HUES64 (cell line): ENCODE measurements at regions not wholly inside any gene's neighbourhood (a gene's known extent, or its start where the extent isn't known, plus 50 kb on each side); places are given as distances from the start of the nearest gene placed in this dataset.
"Not testable (repeated sequence)": the region's sequence is repeated elsewhere in the genome, so short reads cannot be mapped to it uniquely, and the experiment has no call there.

Experiments
- H3K27ac ChIP-seq: 2 replicates; pipeline ENCODE4 v1.7.0; 2013; ENCODE audit warnings: low read depth, low read length, inconsistent platforms
- H3K27me3 ChIP-seq: 2 replicates; pipeline ENCODE4 v1.6.1; 2013; ENCODE audit warnings: mild to moderate bottlenecking, low read length; ENCODE audit not compliant: insufficient read depth
- H3K36me3 ChIP-seq: 2 replicates; pipeline ENCODE4 v1.6.1; 2013; ENCODE audit warnings: mild to moderate bottlenecking, low read length; ENCODE audit not compliant: insufficient read depth
- H3K4me1 ChIP-seq: 2 replicates; pipeline ENCODE4 v1.6.1; 2013; ENCODE audit warnings: mild to moderate bottlenecking, low read length, moderate library complexity; ENCODE audit not compliant: insufficient read depth
- H3K4me3 ChIP-seq: 2 replicates; pipeline ENCODE4 v1.5.1; 2013; ENCODE audit warnings: mild to moderate bottlenecking, low read length, moderate library complexity
- H3K9ac ChIP-seq: 2 replicates; pipeline ENCODE4 v1.6.1; 2013; ENCODE audit warnings: mild to moderate bottlenecking, low read depth, low read length
- H3K9me3 ChIP-seq: 2 replicates; pipeline ENCODE4 v1.6.1; 2013; ENCODE audit warnings: low read depth, low read length; ENCODE audit not compliant: insufficient read depth
- WGBS: fragments of 150-250, 120-280 bp; methylation state at CpG from one replicate; pipeline ENCODE4 v1.1.7; 2013; ENCODE audit warnings: missing lambda C conversion rate; 5-methylcytosine and 5-hydroxymethylcytosine counted together

DNA sequence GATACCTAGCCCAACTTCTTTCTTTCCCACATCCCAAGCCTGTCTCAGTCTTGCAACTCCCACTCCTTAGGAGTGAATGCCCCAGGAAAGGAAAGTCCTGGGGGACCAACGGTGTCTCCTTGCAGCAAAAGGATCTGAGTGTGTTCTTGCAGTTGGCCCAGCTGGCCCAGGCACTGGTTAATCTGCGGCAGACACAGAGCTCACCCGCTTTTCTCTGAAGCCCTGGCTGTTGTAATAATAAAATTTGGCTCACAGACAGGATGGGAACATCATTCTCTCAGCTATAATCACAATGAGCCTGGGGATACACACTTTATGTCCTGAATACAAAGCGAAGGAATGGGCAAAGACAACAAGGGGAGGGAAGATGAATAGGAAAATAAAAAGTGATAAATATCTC lies 185.6 kb upstream of the ADRA1D start:
- Histone ChIP-seq H3K27me3 (no peaks in the 10 kb centered on the region), H3K36me3 (no peaks in the 10 kb centered on the region), H3K4me3 (no peak overlapping the region), H3K9ac (no peak overlapping the region), H3K4me1 (peaks cover 6% of the 10 kb centered on the region), H3K27ac (no peak overlapping the region), H3K9me3 (no peaks in the 10 kb centered on the region)
- WGBS = 93% methylated on average over 4 of the region's 4 CpGs

DNA sequence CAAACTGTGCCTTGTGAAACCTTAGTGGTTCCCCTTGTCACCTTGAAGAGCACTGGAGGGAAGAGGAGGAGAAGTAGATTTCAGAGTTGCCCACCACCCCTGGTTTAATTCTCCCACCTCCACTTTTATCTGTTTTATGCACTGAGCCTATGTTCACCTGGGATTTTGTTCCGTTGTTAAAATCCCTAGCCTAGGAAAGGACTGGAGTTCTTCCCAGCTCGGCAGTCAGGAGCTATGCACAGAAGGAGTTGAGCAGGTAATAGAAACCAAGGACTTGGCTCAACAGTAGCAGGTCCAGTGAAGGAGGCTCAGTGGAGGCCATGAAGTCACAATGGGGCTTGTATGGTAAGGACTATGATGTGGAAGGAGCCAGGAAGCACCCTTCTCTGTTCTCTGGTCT lies 182.4 kb upstream of the ADRA1D start:
- Histone ChIP-seq H3K27ac (no peak overlapping the region), H3K9me3 (no peaks in the 10 kb centered on the region), H3K4me1 (no peaks in the 10 kb centered on the region), H3K27me3 (no peaks in the 10 kb centered on the region), H3K9ac (no peak overlapping the region), H3K36me3 (no peaks in the 10 kb centered on the region), H3K4me3 (no peak overlapping the region)
- 96% methylated on average over 2 of the region's 2 CpGs for WGBS

DNA sequence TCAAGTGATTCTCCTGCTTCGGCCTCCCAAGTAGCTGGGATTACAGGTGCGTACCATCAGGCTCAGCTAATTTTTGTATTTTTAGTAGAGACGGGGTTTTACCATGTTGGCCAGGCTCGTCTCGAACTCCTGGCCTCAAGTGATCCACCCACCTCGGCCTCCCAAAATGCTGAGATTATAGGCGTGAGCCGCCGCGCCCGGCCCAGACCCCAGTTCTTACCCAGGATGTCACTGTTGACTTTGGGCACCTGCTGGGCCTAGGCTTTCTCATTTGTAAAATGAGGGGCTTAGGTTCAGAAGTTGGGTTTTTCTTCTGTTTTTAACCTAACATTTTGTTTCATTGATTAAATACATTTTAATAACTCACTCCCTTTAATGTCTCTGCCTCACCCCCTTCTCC lies 181.7 kb upstream of the ADRA1D start:
- WGBS = 95% methylated on average over 11 of the region's 11 CpGs
- H3K4me3 ChIP-seq, H3K27me3 ChIP-seq, H3K4me1 ChIP-seq, H3K27ac ChIP-seq, H3K9me3 ChIP-seq, H3K36me3 ChIP-seq, H3K9ac ChIP-seq: not testable (repeated sequence)

DNA sequence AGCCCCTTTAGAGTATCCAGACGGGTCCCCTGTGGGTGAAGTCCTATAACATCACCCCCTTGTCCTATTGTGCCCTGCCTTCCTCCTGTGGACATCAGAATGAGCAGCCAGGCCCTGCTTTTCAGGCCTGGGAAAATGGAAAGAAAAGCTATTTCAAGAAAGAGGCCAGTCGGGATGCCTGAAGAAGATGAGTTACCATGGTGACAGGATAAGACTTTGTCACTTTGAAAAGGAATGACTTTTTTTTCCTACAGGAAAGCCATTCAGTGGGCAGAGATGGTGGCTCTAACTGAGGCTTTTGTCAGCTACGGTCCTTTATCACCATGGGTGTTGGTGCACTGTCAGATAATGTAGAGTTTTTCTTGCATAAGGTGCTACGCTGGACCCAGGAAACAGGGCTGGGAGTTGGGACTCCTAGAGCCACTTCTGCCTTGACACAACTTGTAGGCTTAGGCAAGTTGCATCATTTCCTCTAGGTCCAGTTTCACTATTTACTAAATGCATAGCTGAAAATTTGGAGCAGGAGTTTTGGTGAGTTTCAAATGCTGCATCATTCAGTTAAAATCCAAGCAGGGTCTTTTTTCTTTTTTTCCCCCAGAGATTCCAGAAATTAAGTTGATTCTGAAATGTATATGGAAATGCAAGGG lies 179.0 kb upstream of the ADRA1D start:
- WGBS = 85% methylated on average over 4 of the region's 4 CpGs

DNA sequence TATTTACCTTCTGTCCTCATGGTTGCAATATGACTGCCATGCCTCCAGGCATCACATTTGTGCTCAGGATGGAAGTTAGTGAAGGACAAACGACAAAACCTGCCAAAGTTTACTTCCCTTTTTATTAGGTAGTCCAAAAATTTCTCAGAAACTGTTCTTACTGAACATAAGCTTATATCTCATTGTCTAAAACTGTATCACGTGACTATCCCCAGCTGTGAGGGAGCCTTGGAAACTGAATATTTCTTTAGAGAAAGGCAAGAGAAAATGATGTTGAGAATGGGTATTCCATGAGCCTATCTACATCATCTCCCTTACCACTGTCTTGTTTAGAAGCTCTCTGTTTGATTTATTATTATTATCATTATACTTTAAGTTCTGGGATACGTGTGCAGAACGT lies 169.1 kb upstream of the ADRA1D start:
- no peak overlapping the region for H3K4me3 ChIP-seq
- H3K9me3 ChIP-seq = peaks cover 4% of the 10 kb centered on the region; the same call in 1 of the 2 replicates
- 83% methylated on average over 4 of the region's 4 CpGs for WGBS
- H3K36me3 ChIP-seq = no peaks in the 10 kb centered on the region
- H3K4me1 ChIP-seq = no peaks in the 10 kb centered on the region
- no peak overlapping the region for H3K9ac ChIP-seq
- H3K27ac ChIP-seq = no peak overlapping the region
- no peaks in the 10 kb centered on the region for H3K27me3 ChIP-seq

More for the DNA sequence above, 179.0 kb upstream of the ADRA1D start:
- H3K9me3 ChIP-seq = no peaks in the 10 kb centered on the region
- no peak overlapping the region for H3K27ac ChIP-seq
- H3K4me1 ChIP-seq = no peaks in the 10 kb centered on the region
- no peak overlapping the region for H3K4me3 ChIP-seq
- H3K36me3 ChIP-seq = no peaks in the 10 kb centered on the region
- no peaks in the 10 kb centered on the region for H3K27me3 ChIP-seq
- H3K9ac ChIP-seq = no peak overlapping the region

DNA sequence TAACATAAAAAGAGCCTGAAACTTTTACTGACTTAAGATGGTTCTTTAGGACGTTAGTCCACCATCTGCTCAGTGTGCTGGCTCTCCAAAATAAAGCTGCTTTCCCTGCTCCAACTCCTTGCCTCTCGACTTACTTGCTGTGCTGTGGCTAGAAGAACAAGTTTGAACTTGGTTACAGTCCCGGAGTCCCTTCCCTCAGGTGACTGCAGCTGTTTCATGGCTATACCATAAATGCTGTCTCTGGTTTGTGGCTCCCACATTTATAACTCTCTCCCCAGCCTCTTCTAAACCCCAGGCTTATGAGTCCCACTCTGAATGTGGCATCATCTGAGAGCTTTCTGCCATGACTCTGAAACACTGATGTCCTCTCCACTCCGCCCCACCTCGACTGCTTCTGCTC lies 166.2 kb upstream of the ADRA1D start:
- no peak overlapping the region for H3K9ac ChIP-seq
- H3K27me3 ChIP-seq = no peaks in the 10 kb centered on the region
- H3K9me3 ChIP-seq = peaks cover 4% of the 10 kb centered on the region; the same call in 1 of the 2 replicates
- H3K4me3 ChIP-seq = no peak overlapping the region
- H3K4me1 ChIP-seq = no peaks in the 10 kb centered on the region
- no peak overlapping the region for H3K27ac ChIP-seq
- no peaks in the 10 kb centered on the region for H3K36me3 ChIP-seq
- WGBS = 88% methylated on average over 5 of the region's 5 CpGs

DNA sequence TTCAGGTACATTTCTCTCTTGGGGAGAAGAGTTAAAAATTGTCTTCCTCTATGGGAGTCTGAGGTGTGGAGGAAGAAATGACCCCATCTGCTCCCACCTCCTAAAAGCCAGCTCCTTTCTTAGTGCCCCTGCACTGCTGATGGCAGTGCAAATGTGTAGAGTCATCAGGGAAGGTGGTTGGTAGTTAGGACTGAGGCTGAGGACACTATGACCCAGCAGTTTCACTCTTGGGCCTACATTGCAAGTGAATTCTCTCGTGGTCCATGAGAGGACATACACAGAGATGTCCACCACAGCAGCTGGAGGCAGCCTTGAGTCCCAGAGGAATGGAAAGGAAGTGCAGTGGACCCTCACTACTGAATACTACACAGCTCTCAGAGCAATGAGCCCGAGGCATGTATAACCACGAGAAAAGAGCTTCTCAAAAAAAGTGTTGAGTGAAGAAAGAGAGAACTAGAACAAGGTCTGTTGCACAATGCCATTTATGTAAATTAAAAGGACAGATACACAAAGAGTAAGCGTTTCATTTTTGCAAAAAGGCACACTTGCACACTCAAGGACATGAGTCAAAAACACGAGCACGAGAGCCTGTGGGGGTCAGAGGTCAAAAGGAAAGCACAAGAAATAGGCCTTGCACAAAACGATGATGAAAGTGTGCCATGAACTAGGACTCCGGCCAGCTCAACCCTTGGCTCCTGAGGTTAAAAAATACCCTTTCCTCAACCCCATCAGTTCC lies 164.4 kb upstream of the ADRA1D start:
- Histone ChIP-seq H3K27ac (no peak overlapping the region), H3K4me1 (no peaks in the 10 kb centered on the region), H3K9ac (no peak overlapping the region), H3K4me3 (no peak overlapping the region), H3K36me3 (no peaks in the 10 kb centered on the region), H3K27me3 (no peaks in the 10 kb centered on the region), H3K9me3 (peaks cover 4% of the 10 kb centered on the region; the same call in 1 of the 2 replicates)
- 82% methylated on average over 8 of the region's 8 CpGs for WGBS

DNA sequence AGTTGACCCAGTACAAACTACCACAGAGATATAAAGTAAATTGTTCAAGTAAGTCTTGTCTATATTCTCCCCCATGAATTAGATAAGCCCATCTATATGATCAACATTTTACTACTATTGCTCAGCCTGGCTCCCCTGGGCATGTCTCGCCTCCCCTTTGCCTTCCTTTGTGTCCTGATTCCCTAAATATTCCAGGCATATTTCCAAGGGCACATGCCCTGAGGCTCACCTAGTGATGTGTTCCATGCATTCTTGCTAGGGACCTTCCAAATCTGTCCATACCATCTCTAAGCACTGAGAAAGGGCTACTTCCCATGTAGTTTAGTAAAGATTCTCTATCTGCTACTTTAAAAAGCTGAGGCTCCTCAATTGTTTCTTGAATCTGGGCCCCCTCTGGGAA lies 163.1 kb upstream of the ADRA1D start:
- WGBS = 93% methylated on average over 1 of the region's 1 CpG
- no peaks in the 10 kb centered on the region for H3K36me3 ChIP-seq
- no peaks in the 10 kb centered on the region for H3K4me1 ChIP-seq
- no peaks in the 10 kb centered on the region for H3K27me3 ChIP-seq
- no peaks in the 10 kb centered on the region for H3K9me3 ChIP-seq
- H3K9ac ChIP-seq = no peak overlapping the region
- H3K27ac ChIP-seq = no peak overlapping the region
- H3K4me3 ChIP-seq = no peak overlapping the region

DNA sequence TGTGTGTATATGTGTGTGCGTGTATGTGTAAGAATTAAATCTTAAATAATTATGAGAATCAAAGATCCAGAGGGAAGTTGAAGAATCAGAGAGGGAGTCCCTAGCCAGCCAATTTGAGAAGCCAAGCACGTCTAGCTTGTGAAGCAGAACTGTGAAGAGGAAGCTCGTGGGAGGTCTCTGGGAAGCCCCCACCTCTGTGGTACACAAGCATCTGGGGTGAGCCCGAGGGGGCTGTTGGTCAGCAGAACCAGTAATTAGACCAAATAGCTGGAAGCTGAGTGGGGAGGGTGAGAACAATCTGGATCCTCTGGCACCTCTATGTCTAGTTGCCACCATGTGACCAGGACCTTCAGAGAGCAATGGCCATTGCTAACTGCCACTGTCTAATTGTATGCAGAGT lies 162.7 kb upstream of the ADRA1D start:
- no peak overlapping the region for H3K9ac ChIP-seq
- H3K4me1 ChIP-seq = no peaks in the 10 kb centered on the region
- 86% methylated on average over 4 of the region's 4 CpGs for WGBS

DNA sequence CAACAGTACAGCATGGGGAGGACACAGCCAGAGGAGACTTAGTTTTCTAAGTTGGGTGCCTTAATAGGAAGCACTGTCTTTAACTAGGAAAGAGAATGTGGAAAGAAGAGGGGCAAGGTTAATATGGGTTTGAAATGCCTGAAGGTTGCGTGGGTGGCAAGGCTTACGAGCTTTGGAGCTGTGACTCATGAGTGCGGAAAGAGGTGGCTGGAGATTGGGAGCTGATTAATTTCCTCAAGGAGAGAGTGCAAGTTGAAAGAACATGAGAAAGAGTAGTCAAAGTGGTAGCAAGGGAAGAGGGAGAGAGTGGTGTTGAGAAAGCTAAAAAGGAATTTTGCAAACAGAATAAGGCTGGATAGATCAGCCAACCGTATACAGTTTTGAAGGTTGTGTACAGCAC lies 157.5 kb upstream of the ADRA1D start:
- Histone ChIP-seq H3K9ac (no peak overlapping the region), H3K27me3 (no peaks in the 10 kb centered on the region), H3K4me3 (no peak overlapping the region), H3K4me1 (no peaks in the 10 kb centered on the region; the same call in 1 of the 2 replicates), H3K27ac (no peak overlapping the region), H3K36me3 (no peaks in the 10 kb centered on the region), H3K9me3 (no peaks in the 10 kb centered on the region)
- WGBS = 89% methylated on average over 3 of the region's 4 CpGs

More for the DNA sequence above, 162.7 kb upstream of the ADRA1D start:
- Histone ChIP-seq H3K27ac (no peak overlapping the region), H3K36me3 (no peaks in the 10 kb centered on the region), H3K4me3 (no peak overlapping the region), H3K9me3 (no peaks in the 10 kb centered on the region), H3K27me3 (no peaks in the 10 kb centered on the region)

DNA sequence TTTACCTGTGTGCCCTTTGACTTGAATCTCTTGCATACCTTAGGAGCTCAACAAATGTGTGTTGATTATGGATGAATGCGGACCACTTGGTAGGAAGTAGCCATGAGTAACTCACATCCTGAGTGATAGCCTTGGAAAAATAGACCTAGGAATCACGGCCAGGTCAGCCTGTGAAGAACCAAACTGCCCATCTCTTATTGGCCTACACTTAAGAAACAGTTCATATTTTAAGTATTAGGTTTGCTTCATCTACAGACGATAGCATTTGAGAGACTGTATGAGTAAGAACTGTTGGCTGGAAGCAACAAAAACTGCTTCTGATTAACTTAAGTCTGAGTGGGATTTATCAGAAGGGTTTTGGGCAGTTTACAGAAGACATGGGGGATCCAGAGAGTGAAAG lies 152.5 kb upstream of the ADRA1D start:
- no peaks in the 10 kb centered on the region for H3K9me3 ChIP-seq
- H3K4me3 ChIP-seq = no peak overlapping the region
- H3K36me3 ChIP-seq = no peaks in the 10 kb centered on the region
- no peaks in the 10 kb centered on the region; the same call in 1 of the 2 replicates for H3K4me1 ChIP-seq
- H3K27ac ChIP-seq = no peak overlapping the region
- H3K9ac ChIP-seq = no peak overlapping the region
- 91% methylated on average over 3 of the region's 3 CpGs for WGBS
- H3K27me3 ChIP-seq = no peaks in the 10 kb centered on the region
